ENCODE measurements at regions not wholly inside any gene's neighbourhood (a gene's known extent, or its start where the extent isn't known, plus 50 kb on each side); places are given as distances from the start of the nearest gene placed in this dataset.

GRCh38 chr16:54505549-54506213 is 219.1 kb upstream of the IRX3 start:
- Histone ChIP-seq H3K9ac (no peak overlapping the region), H3K4me1 (no peaks in the 10 kb centered on the region), H3K27me3 (ENCODE audit: control insufficient read depth, insufficient read depth, low read length) (no peaks in the 10 kb centered on the region), H3K27ac (no peak overlapping the region), H3K79me2 (no peaks in the 10 kb centered on the region), H3K9me3 (ENCODE audit: control insufficient read depth, low read length) (no peaks in the 10 kb centered on the region), H3K4me3 (ENCODE audit: low read depth, low read length) (no peak overlapping the region), H3K36me3 (ENCODE audit: control insufficient read depth, insufficient read depth, low read length) (no peaks in the 10 kb centered on the region), H2AFZ (no peak overlapping the region), H3K4me2 (ENCODE audit: low read length) (no peak overlapping the region)
- no peak for TF ChIP-seq CTCF (IDR thresholded peaks at IDR 0.05)

- no peaks in the 10 kb centered on the region for H3K9me3 ChIP-seq (ENCODE audit: control insufficient read depth, low read length)
- no peak overlapping the region for H3K27ac ChIP-seq
- no peaks in the 10 kb centered on the region for H3K27me3 ChIP-seq (ENCODE audit: control insufficient read depth, insufficient read depth, low read length)
- no peaks in the 10 kb centered on the region for H3K79me2 ChIP-seq
- H3K4me1 ChIP-seq = no peaks in the 10 kb centered on the region
- H2AFZ ChIP-seq = no peak overlapping the region
- H3K4me2 ChIP-seq (ENCODE audit: low read length) = no peak overlapping the region
- no peak overlapping the region for H3K9ac ChIP-seq
- H3K4me3 ChIP-seq (ENCODE audit: low read depth, low read length) = no peak overlapping the region
- TF ChIP-seq CTCF (IDR thresholded peaks at IDR 0.05) = no peak
- H3K36me3 ChIP-seq (ENCODE audit: control insufficient read depth, insufficient read depth, low read length) = no peaks in the 10 kb centered on the region
Measured at GRCh38 chr16:54504372-54504771, 217.8 kb upstream of the IRX3 start.

GRCh38 chr16:54503856-54504219 is 217.3 kb upstream of the IRX3 start:
- Histone ChIP-seq H3K27ac (no peak overlapping the region), H3K36me3 (ENCODE audit: control insufficient read depth, insufficient read depth, low read length) (no peaks in the 10 kb centered on the region), H2AFZ (no peak overlapping the region), H3K27me3 (ENCODE audit: control insufficient read depth, insufficient read depth, low read length) (no peaks in the 10 kb centered on the region), H3K9ac (no peak overlapping the region), H3K4me3 (ENCODE audit: low read depth, low read length) (no peak overlapping the region), H3K4me2 (ENCODE audit: low read length) (no peak overlapping the region), H3K9me3 (ENCODE audit: control insufficient read depth, low read length) (no peaks in the 10 kb centered on the region), H3K4me1 (no peaks in the 10 kb centered on the region), H3K79me2 (no peaks in the 10 kb centered on the region)
- TF ChIP-seq CTCF (IDR thresholded peaks at IDR 0.05) = no peak

GRCh38 chr16:54503011-54503855 is 216.6 kb upstream of the IRX3 start:
- no peaks in the 10 kb centered on the region for H3K79me2 ChIP-seq
- no peaks in the 10 kb centered on the region for H3K9me3 ChIP-seq (ENCODE audit: control insufficient read depth, low read length)
- H3K9ac ChIP-seq = no peak overlapping the region
- no peak overlapping the region for H3K4me3 ChIP-seq (ENCODE audit: low read depth, low read length)
- no peaks in the 10 kb centered on the region for H3K27me3 ChIP-seq (ENCODE audit: control insufficient read depth, insufficient read depth, low read length)
- H3K36me3 ChIP-seq (ENCODE audit: control insufficient read depth, insufficient read depth, low read length) = no peaks in the 10 kb centered on the region
- H3K27ac ChIP-seq = no peak overlapping the region
- TF ChIP-seq CTCF (IDR thresholded peaks at IDR 0.05) = no peak
- H3K4me2 ChIP-seq (ENCODE audit: low read length) = no peak overlapping the region
- no peak overlapping the region for H2AFZ ChIP-seq
- H3K4me1 ChIP-seq = no peaks in the 10 kb centered on the region
